ENCODE measurements at regions not wholly inside any gene's neighbourhood (a gene's known extent, or its start where the extent isn't known, plus 50 kb on each side); places are given as distances from the start of the nearest gene placed in this dataset.

GRCh38 chr2:150955231-150955630 lies 306.4 kb downstream of the RBM43 start:
- Histone ChIP-seq H3K9me3 (peaks cover 0 to 3% (median 0%) of the 10 kb centered on the region in 3 donors), H3K4me3 (no peak overlapping the region), H3K27ac (no peak overlapping the region), H3K4me1 (no peaks in the 10 kb centered on the region), H3K36me3 (no peaks in the 10 kb centered on the region), H3K27me3 (no peaks in the 10 kb centered on the region)
- 82 to 98% methylated on average over 4 to 8 of the region's 10 CpGs for WGBS, 2 donors (ENCODE audit: low coverage in 1 of 2)
- no peak for ATAC-seq
- TF ChIP-seq POLR2A (IDR thresholded peaks at IDR 0.05) = no peak
- TF ChIP-seq EP300 (IDR thresholded peaks at IDR 0.05) = no peak
- TF ChIP-seq, protein P1, sequence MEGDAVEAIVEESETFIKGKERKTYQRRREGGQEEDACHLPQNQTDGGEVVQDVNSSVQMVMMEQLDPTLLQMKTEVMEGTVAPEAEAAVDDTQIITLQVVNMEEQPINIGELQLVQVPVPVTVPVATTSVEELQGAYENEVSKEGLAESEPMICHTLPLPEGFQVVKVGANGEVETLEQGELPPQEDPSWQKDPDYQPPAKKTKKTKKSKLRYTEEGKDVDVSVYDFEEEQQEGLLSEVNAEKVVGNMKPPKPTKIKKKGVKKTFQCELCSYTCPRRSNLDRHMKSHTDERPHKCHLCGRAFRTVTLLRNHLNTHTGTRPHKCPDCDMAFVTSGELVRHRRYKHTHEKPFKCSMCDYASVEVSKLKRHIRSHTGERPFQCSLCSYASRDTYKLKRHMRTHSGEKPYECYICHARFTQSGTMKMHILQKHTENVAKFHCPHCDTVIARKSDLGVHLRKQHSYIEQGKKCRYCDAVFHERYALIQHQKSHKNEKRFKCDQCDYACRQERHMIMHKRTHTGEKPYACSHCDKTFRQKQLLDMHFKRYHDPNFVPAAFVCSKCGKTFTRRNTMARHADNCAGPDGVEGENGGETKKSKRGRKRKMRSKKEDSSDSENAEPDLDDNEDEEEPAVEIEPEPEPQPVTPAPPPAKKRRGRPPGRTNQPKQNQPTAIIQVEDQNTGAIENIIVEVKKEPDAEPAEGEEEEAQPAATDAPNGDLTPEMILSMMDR (IDR thresholded peaks at IDR 0.05) = no peak
- no peak for TF ChIP-seq POLR2AphosphoS5 (IDR thresholded peaks at IDR 0.05)

DNA sequence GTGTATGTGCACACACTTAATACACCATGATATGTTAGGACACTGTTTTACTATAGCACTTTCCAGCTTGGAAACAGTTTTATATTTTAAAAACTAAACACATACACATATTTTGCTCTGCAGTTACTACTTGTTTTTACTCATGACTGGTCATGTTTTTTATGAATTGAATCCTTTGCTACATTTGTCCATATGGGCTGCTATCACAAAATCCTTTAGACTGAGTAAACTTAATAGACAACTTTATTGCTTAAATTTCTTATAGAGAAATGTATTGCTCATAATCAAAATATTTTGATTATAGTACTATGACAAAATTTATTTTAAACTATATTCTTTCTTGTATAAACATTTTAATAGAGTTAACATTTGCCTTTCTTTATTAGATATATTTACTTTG lies 314.8 kb downstream of the RBM43 start:
- Histone ChIP-seq H3K27ac (no peak overlapping the region), H3K36me3 (no peaks in the 10 kb centered on the region), H3K9me3 (peaks cover 0 to 10% (median 0%) of the 10 kb centered on the region in 3 donors), H3K4me3 (no peak overlapping the region), H3K4me1 (no peaks in the 10 kb centered on the region), H3K27me3 (no peaks in the 10 kb centered on the region)
- ATAC-seq = no peak
- TF ChIP-seq POLR2AphosphoS5 (IDR thresholded peaks at IDR 0.05) (no peak), EP300 (IDR thresholded peaks at IDR 0.05) (no peak)

GRCh38 chr2:150944315-150944714 lies 317.3 kb downstream of the RBM43 start:
- Histone ChIP-seq H3K4me1 (no peaks in the 10 kb centered on the region), H3K9me3 (no peaks in the 10 kb centered on the region), H3K36me3 (no peaks in the 10 kb centered on the region), H3K27ac (no peak overlapping the region), H3K4me3 (no peak overlapping the region), H3K27me3 (no peaks in the 10 kb centered on the region)
- no peak for ATAC-seq
- 88 to 91% methylated on average over 1 of the region's 1 CpG for WGBS, 2 donors (ENCODE audit: low coverage in 1 of 2)
- TF ChIP-seq, protein P1 (IDR thresholded peaks at IDR 0.05) = no peak
- TF ChIP-seq POLR2A (IDR thresholded peaks at IDR 0.05) (no peak), EP300 (IDR thresholded peaks at IDR 0.05) (no peak), POLR2AphosphoS5 (IDR thresholded peaks at IDR 0.05) (no peak)

GRCh38 chr2:150939087-150939486 lies 322.6 kb downstream of the RBM43 start:
- no peaks in the 10 kb centered on the region for H3K4me1 ChIP-seq
- H3K27ac ChIP-seq = no peak overlapping the region
- H3K4me3 ChIP-seq = no peak overlapping the region
- no peaks in the 10 kb centered on the region for H3K36me3 ChIP-seq
- no peaks in the 10 kb centered on the region for H3K27me3 ChIP-seq
- no peaks in the 10 kb centered on the region for H3K9me3 ChIP-seq
- ATAC-seq = no peak
- WGBS, 2 donors (ENCODE audit: low coverage in 1 of 2) = 62 to 90% methylated on average over 2 of the region's 3 CpGs
- TF ChIP-seq, protein P1 (IDR thresholded peaks at IDR 0.05) = no peak
- no peak for TF ChIP-seq POLR2AphosphoS5 (IDR thresholded peaks at IDR 0.05)
- TF ChIP-seq EP300 (IDR thresholded peaks at IDR 0.05) = no peak
- TF ChIP-seq POLR2A (IDR thresholded peaks at IDR 0.05) = no peak

DNA sequence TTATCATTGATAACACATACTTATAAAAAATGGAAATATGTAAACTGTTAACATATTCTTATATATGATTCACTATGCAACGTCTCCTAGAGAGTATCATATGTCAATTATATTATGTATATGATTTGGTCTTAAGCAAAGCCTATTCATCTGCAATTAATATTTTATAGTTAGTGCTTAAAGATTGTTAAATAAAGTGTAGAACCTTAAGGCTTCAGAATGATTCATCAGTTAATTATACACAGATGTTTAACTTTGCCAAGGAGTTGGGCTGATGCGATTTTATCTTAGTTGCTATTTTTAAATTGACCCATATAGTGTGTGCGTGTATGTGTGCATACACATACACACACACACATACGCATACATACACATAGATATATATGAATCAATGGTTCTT lies 323.1 kb downstream of the RBM43 start:
- no peak for ATAC-seq
- Histone ChIP-seq H3K36me3 (no peaks in the 10 kb centered on the region), H3K9me3 (no peaks in the 10 kb centered on the region), H3K4me3 (no peak overlapping the region), H3K27ac (no peak overlapping the region), H3K27me3 (no peaks in the 10 kb centered on the region), H3K4me1 (no peaks in the 10 kb centered on the region)
- WGBS, 2 donors (ENCODE audit: low coverage in 1 of 2) = 48 to 57% methylated on average over 4 of the region's 4 CpGs
- no peak for TF ChIP-seq EP300 (IDR thresholded peaks at IDR 0.05)

GRCh38 chr2:150937030-150937429 lies 324.6 kb downstream of the RBM43 start:
- Histone ChIP-seq H3K9me3 (no peaks in the 10 kb centered on the region), H3K4me3 (no peak overlapping the region), H3K27me3 (no peaks in the 10 kb centered on the region), H3K27ac (no peak overlapping the region), H3K36me3 (no peaks in the 10 kb centered on the region), H3K4me1 (no peaks in the 10 kb centered on the region)
- WGBS, 2 donors (ENCODE audit: low coverage in 1 of 2) = 56 to 57% methylated on average over 1 of the region's 1 CpG
- no peak for ATAC-seq
- TF ChIP-seq POLR2AphosphoS5 (IDR thresholded peaks at IDR 0.05) (no peak), POLR2A (IDR thresholded peaks at IDR 0.05) (no peak), EP300 (IDR thresholded peaks at IDR 0.05) (no peak)
- TF ChIP-seq, protein P1 (IDR thresholded peaks at IDR 0.05) = no peak

Measured in gastroesophageal sphincter (tissue), 4 donors.